ENCODE measurements at regions not wholly inside any gene's neighbourhood (a gene's known extent, or its start where the extent isn't known, plus 50 kb on each side); places are given as distances from the start of the nearest gene placed in this dataset.
"Not testable (repeated sequence)": the region's sequence is repeated elsewhere in the genome, so short reads cannot be mapped to it uniquely, and the experiment has no call there.

DNA sequence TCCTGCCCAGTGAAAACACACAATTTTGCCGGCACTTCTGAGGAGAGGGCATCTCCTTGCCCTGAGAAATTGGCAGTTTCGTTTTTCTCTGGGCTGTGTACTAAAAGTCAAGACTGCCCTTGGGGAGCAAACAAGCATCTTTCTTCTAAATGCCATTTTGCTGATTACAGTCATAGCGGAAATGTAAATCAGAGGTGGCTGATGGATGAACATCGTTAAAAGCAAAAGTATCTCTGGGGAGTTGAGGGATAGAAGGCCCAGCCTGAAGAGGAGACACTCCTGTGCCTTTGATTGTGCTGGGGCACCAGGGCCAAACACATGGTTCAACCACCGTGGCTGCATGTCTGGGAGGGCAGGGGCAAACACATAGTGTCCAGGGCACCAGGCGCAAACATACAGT is 49.8 kb downstream of the ABCC12 start:
- no peak for DNase-seq (ENCODE audit: low read depth)

- DNase-seq (ENCODE audit: low read depth): no peak
Measured at GRCh38 chr16:48105456-48105855, 50.3 kb downstream of the ABCC12 start.

- no peak for DNase-seq (ENCODE audit: low read depth)
Measured at GRCh38 chr16:48103591-48103990, 52.2 kb downstream of the ABCC12 start.

DNA sequence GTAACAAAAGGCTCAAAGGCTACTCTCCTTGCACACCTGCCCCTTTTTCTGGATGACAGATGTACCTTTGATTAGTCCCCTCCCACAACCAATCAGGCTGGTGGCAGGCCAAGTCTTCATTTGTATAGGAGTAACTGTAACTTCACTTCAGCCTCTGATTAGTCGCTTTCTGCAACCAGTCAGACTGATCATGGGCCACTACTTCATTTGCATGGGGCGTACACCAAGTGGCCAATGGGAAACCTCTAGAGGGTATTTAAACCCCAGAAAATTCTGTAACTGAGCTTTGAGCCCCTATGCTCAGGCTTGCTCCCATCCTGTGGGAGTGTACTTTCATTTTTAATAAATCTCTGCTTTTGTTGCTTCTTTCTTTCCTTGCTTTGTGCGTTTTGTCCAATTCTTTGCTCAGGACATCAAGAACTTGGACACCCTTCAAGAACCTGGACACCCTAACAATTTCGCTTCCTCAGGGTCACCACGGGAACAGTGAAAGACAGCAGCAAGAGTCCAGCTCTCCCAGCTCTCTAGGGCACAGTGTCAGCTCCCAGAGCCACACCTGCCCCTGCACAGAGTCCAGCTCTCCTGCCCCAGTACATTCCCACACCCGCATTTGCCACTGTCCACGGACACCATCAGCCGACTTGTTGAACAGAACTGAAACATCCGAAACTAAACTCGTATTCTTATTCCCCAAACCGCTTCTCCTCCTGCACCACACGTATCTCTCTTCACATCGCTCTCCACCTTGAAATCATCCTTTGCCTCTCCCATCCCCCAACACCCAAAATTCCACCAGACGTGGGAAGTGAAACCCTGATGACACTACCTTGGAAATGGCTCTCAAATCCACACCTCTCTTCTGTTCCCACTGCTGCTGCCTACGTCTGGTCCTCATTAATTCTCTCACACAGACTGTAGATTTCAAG is 53.4 kb downstream of the ABCC12 start:
- no peak for DNase-seq (ENCODE audit: low read depth)

GRCh38 chr16:48101069-48101674 is 54.6 kb downstream of the ABCC12 start:
- DNase-seq (ENCODE audit: low read depth): no peak

GRCh38 chr16:48099455-48099854 is 56.3 kb downstream of the ABCC12 start:
- no peak for DNase-seq (ENCODE audit: low read depth)

DNA sequence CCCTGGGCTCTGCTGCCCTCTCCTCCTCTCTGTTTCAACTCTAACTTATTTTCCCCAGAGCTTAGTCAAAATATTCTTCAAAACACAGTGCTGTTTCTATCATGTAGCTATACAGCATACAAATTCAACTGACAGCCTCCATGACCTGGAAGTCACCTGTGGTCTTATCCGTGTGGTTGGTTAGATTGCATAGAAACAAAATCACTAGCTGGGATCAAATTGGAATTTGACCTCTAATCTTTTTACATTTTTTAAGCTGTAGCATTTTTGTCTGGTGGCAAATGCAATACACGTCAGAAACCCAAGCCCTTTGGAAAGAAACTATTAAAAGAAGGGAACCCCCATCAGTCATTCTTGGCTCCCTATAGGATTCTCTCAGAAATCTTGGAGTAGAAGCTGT is 57.3 kb downstream of the ABCC12 start:
- no peak for DNase-seq (ENCODE audit: low read depth)

- no peak for DNase-seq (ENCODE audit: low read depth)
Measured at GRCh38 chr16:48091117-48091516, 64.7 kb downstream of the ABCC12 start.

DNA sequence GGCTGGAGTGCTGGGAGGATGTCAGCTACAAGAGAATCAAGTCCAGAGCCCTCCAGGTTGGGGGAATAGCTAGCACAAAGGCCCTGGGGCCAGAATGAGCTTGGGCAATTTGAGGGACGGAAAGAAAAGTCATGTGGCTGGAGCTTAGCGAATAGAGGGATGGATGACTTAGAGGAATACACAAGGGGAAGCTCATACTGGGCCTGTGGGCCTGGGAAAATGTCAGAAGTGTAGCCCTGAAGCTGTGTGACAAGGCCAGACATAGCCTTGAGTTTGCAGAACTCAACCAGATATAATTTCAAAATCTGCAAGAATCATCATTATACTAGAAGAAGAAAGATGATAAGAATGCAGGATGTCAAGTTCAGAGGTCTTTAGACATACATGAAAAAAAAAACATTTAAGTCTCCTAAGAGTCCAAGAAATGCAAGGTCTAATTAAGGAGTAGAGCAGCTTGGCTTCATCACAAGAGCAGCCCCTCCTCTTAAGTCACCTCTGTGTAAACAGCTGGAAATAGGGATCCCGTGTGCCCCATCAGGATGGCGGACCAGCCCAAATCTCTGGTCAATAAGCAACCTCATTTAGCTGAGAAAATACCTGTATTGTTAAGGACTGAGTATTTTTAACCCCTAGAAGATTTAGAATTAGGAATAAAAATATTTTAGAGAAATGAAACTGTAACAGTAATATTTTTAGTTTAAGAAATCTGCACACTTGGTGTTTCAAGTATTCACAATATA is 66.6 kb downstream of the ABCC12 start:
- DNase-seq (ENCODE audit: low read depth): no peak

DNA sequence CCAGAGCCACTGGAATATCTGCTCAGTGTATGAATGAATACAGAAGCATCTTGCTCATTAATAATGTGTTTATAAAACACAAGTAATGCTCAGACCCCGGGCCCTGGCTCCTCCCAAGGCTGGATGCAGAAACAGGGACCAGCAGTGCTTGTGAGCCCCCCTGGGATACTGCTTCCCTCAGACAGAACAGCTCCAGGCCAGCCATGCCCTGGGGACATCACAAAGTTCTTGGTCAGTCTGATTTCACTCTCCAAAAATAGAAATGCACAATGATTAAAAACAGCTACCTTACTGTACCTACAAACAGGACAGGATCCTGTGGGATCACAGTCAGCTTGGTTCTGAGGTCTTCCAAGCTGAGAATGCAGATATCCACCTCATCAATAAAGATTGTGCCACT is 68.2 kb downstream of the ABCC12 start:
- DNase-seq (ENCODE audit: low read depth): no peak

GRCh38 chr16:48086422-48086821 is 69.4 kb downstream of the ABCC12 start:
- DNase-seq (ENCODE audit: low read depth): no peak

DNA sequence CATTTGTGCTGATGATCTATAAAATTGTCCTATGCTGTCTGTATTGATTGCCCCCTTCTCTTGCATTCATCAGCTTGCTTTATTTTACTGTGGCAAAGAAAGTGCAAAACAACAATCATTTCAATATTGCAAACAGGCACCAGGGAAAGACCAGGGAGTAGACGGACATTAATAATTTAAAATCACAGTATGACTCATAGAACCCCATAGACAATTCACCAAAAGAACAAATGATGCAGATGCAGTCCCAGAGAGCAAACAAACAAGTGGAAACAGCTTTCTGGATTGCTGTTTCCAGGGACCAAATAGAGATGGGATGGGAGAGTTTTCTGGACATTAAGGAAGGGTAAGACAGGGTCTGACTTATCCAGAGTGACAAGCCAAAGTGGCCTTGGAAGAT is 70.1 kb downstream of the ABCC12 start:
- no peak for DNase-seq (ENCODE audit: low read depth)

- DNase-seq (ENCODE audit: low read depth): no peak
Measured at GRCh38 chr16:48084826-48085225, 71.0 kb downstream of the ABCC12 start.

DNA sequence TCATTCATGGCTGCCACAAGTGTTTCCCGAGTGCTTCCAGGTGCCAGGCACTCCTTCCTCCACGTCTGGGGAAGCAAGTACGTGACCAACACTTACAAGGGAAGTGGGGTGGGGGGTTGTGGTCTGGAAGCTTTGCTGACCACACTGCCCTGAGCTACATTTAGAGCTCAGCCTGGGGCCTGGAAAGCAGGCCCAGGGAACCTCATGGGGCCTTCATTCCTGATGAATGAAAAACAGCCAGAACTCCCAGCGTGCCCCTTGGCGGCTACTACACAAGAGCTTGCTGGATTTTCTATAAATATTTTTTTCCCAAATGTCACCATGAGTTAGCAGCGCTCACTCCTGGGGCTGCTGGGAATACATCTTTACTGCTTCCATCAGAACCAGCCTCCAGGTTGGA is 73.3 kb downstream of the ABCC12 start:
- DNase-seq (ENCODE audit: low read depth): peak; percentile 21

GRCh38 chr16:48081656-48082055 is 74.1 kb downstream of the ABCC12 start:
- peak; percentile 67 for DNase-seq (ENCODE audit: low read depth)

DNA sequence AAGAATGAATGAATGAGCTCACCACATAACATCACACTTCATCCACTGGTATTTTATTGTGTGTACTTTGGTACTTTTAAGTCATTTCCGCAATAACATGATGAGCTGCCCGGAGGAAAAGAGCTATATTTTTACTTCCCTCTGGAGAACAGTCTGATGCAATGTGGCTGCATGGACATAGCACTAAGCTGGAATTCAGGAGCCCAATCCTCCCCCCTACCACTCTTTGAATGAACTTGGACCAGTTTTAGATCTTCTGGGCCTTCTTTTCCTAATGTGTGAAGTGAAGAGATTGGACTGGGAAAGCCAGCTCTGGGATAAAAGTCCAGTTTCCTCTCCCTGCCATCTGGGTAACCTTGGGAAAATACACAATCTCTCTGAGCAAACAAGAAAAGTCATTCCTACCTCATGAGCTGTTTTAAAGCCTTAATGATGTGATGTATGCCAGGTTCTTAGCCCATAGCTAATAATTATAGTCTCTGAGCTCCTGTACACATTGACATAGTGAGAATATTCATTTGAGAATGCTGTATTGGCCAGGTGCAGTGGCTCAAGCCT is 79.3 kb downstream of the ABCC12 start:
- DNase-seq (ENCODE audit: low read depth): peak; percentile 25

- DNase-seq (ENCODE audit: low read depth): peak; percentile 22
Measured at GRCh38 chr16:48075398-48075797, 80.4 kb downstream of the ABCC12 start.

- no peak for DNase-seq (ENCODE audit: low read depth)
Measured at GRCh38 chr16:48067388-48067787, 88.4 kb downstream of the ABCC12 start.

GRCh38 chr16:48064971-48065370 is 90.8 kb downstream of the ABCC12 start:
- DNase-seq (ENCODE audit: low read depth): no peak

- no peak for DNase-seq (ENCODE audit: low read depth)
Measured at GRCh38 chr16:48062681-48063080, 93.1 kb downstream of the ABCC12 start.

GRCh38 chr16:48059936-48060335 is 95.9 kb downstream of the ABCC12 start:
- DNase-seq (ENCODE audit: low read depth): no peak

DNA sequence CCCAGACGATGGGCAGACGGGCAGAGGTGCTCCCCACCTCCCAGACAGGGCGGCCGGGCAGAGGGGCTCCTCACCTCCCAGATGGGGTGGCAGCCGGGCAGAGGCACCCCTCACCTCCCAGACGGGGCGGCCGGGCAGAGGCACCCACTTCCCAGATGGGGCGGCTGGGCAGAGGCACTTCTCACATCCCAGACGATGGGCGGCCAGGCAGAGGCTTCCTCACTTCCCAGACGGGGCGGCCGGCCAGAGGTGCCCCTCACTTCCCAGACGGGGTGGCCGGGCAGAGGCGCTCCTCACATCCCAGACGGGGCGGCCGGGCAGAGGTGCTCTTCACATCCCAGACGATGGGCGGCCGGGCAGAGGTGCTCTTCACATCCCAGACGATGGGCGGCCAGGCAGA is 96.6 kb downstream of the ABCC12 start:
- DNase-seq (ENCODE audit: low read depth): not testable (repeated sequence)
